GM23338 (cell line): ENCODE measurements at regions not wholly inside any gene's neighbourhood (a gene's known extent, or its start where the extent isn't known, plus 50 kb on each side); places are given as distances from the start of the nearest gene placed in this dataset.

Experiments used
- CREB1 ChIP-seq: fragments of 250-450 bp; sonication (Bioruptor Pico); IDR thresholded peaks from 2 replicates; pipeline ENCODE4 v1.5.0; 2020; ENCODE audit warnings: low read depth, mild to moderate bottlenecking, moderate library complexity
- EZH2 ChIP-seq: fragments of 200-600 bp; sonication (generic); IDR thresholded peaks from one replicate; pipeline ENCODE4 v1.8.0; 2017; ENCODE audit warnings: antibody characterized with exemption, mild to moderate bottlenecking, low read depth; ENCODE audit not compliant: unreplicated experiment
- EZH2phosphoT487 ChIP-seq: fragments of 200-600 bp; sonication (generic); IDR thresholded peaks from one replicate; pipeline ENCODE4 v1.8.1; 2018; ENCODE audit warnings: antibody characterized with exemption; ENCODE audit not compliant: unreplicated experiment
- POLR2AphosphoS5 ChIP-seq: IDR thresholded peaks from 2 replicates; pipeline ENCODE4 v1.6.1; 2016; ENCODE audit warnings: antibody characterized with exemption, low read depth
- TF ChIP-seq, protein P1 (sequence below), 2 experiments: fragments of 200-600 bp in 1 of 2; sonication (generic) in 1 of 2; conservative IDR thresholded peaks; 2 replicates each; pipeline versions ENCODE4 v1.5.1 to v1.6.1; 2016 to 2017; ENCODE audit warnings: antibody characterized with exemption in 2 of 2, low read depth in 2 of 2, mild to moderate bottlenecking in 2 of 2, moderate library complexity in 1 of 2
- TF ChIP-seq, protein P2 (sequence below): IDR thresholded peaks from one replicate; pipeline ENCODE4 v1.6.1; 2018; ENCODE audit warnings: antibody characterized with exemption; ENCODE audit not compliant: unreplicated experiment
- TF ChIP-seq, protein P3 (sequence below): IDR thresholded peaks from 2 replicates; pipeline ENCODE4 v1.6.1; 2016; ENCODE audit warnings: antibody characterized with exemption
- TF ChIP-seq, protein P4 (sequence below): fragments of 250-450 bp; sonication (Bioruptor Pico); IDR thresholded peaks from 2 replicates; pipeline ENCODE4 v1.5.0; 2020; ENCODE audit warnings: mild to moderate bottlenecking, moderate library complexity

DNA sequence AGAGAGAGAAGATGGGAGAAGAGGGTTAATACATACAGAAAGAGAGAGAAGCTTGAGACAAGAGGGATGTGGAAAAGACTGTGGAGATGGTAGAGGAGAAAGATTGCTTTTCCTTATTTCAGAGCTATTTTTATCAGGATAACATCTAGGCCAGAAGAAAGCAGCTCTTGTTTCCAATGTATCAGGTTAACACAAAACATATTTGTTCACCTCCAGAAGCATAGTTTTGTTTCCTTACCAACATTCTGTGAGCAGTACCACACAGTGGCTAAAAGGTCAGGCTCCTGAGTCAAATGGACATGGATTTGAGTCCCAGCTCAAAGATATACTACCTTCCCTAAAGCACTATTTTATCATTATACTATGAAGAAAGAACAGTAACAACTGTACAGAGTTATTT lies 185.5 kb downstream of the DUSP10 start:
- TF ChIP-seq, protein P1, sequence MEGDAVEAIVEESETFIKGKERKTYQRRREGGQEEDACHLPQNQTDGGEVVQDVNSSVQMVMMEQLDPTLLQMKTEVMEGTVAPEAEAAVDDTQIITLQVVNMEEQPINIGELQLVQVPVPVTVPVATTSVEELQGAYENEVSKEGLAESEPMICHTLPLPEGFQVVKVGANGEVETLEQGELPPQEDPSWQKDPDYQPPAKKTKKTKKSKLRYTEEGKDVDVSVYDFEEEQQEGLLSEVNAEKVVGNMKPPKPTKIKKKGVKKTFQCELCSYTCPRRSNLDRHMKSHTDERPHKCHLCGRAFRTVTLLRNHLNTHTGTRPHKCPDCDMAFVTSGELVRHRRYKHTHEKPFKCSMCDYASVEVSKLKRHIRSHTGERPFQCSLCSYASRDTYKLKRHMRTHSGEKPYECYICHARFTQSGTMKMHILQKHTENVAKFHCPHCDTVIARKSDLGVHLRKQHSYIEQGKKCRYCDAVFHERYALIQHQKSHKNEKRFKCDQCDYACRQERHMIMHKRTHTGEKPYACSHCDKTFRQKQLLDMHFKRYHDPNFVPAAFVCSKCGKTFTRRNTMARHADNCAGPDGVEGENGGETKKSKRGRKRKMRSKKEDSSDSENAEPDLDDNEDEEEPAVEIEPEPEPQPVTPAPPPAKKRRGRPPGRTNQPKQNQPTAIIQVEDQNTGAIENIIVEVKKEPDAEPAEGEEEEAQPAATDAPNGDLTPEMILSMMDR (conservative IDR thresholded peaks at IDR 0.05; ENCODE audit: low read depth in 2 of 2), result no peak
- TF ChIP-seq EZH2 (no peak), POLR2AphosphoS5 (no peak), CREB1 (CRISPR knock-in tag) (no peak), EZH2phosphoT487 (no peak)
- TF ChIP-seq, protein P2, sequence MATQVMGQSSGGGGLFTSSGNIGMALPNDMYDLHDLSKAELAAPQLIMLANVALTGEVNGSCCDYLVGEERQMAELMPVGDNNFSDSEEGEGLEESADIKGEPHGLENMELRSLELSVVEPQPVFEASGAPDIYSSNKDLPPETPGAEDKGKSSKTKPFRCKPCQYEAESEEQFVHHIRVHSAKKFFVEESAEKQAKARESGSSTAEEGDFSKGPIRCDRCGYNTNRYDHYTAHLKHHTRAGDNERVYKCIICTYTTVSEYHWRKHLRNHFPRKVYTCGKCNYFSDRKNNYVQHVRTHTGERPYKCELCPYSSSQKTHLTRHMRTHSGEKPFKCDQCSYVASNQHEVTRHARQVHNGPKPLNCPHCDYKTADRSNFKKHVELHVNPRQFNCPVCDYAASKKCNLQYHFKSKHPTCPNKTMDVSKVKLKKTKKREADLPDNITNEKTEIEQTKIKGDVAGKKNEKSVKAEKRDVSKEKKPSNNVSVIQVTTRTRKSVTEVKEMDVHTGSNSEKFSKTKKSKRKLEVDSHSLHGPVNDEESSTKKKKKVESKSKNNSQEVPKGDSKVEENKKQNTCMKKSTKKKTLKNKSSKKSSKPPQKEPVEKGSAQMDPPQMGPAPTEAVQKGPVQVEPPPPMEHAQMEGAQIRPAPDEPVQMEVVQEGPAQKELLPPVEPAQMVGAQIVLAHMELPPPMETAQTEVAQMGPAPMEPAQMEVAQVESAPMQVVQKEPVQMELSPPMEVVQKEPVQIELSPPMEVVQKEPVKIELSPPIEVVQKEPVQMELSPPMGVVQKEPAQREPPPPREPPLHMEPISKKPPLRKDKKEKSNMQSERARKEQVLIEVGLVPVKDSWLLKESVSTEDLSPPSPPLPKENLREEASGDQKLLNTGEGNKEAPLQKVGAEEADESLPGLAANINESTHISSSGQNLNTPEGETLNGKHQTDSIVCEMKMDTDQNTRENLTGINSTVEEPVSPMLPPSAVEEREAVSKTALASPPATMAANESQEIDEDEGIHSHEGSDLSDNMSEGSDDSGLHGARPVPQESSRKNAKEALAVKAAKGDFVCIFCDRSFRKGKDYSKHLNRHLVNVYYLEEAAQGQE, result no peak
- TF ChIP-seq, protein P3, sequence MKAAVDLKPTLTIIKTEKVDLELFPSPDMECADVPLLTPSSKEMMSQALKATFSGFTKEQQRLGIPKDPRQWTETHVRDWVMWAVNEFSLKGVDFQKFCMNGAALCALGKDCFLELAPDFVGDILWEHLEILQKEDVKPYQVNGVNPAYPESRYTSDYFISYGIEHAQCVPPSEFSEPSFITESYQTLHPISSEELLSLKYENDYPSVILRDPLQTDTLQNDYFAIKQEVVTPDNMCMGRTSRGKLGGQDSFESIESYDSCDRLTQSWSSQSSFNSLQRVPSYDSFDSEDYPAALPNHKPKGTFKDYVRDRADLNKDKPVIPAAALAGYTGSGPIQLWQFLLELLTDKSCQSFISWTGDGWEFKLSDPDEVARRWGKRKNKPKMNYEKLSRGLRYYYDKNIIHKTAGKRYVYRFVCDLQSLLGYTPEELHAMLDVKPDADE, result no peak
- TF ChIP-seq, protein P4, sequence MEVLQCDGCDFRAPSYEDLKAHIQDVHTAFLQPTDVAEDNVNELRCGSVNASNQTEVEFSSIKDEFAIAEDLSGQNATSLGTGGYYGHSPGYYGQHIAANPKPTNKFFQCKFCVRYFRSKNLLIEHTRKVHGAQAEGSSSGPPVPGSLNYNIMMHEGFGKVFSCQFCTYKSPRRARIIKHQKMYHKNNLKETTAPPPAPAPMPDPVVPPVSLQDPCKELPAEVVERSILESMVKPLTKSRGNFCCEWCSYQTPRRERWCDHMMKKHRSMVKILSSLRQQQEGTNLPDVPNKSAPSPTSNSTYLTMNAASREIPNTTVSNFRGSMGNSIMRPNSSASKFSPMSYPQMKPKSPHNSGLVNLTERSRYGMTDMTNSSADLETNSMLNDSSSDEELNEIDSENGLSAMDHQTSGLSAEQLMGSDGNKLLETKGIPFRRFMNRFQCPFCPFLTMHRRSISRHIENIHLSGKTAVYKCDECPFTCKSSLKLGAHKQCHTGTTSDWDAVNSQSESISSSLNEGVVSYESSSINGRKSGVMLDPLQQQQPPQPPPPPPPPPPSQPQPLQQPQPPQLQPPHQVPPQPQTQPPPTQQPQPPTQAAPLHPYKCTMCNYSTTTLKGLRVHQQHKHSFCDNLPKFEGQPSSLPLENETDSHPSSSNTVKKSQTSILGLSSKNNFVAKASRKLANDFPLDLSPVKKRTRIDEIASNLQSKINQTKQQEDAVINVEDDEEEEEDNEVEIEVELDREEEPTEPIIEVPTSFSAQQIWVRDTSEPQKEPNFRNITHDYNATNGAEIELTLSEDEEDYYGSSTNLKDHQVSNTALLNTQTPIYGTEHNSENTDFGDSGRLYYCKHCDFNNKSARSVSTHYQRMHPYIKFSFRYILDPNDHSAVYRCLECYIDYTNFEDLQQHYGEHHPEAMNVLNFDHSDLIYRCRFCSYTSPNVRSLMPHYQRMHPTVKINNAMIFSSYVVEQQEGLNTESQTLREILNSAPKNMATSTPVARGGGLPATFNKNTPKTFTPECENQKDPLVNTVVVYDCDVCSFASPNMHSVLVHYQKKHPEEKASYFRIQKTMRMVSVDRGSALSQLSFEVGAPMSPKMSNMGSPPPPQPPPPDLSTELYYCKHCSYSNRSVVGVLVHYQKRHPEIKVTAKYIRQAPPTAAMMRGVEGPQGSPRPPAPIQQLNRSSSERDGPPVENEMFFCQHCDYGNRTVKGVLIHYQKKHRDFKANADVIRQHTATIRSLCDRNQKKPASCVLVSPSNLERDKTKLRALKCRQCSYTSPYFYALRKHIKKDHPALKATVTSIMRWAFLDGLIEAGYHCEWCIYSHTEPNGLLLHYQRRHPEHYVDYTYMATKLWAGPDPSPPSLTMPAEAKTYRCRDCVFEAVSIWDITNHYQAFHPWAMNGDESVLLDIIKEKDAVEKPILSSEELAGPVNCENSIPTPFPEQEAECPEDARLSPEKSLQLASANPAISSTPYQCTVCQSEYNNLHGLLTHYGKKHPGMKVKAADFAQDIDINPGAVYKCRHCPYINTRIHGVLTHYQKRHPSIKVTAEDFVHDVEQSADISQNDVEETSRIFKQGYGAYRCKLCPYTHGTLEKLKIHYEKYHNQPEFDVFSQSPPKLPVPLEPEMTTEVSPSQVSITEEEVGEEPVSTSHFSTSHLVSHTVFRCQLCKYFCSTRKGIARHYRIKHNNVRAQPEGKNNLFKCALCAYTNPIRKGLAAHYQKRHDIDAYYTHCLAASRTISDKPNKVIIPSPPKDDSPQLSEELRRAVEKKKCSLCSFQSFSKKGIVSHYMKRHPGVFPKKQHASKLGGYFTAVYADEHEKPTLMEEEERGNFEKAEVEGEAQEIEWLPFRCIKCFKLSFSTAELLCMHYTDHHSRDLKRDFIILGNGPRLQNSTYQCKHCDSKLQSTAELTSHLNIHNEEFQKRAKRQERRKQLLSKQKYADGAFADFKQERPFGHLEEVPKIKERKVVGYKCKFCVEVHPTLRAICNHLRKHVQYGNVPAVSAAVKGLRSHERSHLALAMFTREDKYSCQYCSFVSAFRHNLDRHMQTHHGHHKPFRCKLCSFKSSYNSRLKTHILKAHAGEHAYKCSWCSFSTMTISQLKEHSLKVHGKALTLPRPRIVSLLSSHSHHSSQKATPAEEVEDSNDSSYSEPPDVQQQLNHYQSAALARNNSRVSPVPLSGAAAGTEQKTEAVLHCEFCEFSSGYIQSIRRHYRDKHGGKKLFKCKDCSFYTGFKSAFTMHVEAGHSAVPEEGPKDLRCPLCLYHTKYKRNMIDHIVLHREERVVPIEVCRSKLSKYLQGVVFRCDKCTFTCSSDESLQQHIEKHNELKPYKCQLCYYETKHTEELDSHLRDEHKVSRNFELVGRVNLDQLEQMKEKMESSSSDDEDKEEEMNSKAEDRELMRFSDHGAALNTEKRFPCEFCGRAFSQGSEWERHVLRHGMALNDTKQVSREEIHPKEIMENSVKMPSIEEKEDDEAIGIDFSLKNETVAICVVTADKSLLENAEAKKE (CRISPR knock-in tag), result no peak
